ENCODE measurements at regions not wholly inside any gene's neighbourhood (a gene's known extent, or its start where the extent isn't known, plus 50 kb on each side); places are given as distances from the start of the nearest gene placed in this dataset.

GRCh38 chr7:81433692-81434331, 336.0 kb downstream of the HGF start:
- WGBS, 2 experiments (ENCODE audit: extremely low coverage in 1 of 2, insufficient coverage in 1 of 2, insufficient read length in 1 of 2, insufficient replicate concordance in 2 of 2, low coverage in 1 of 2, low lambda C conversion rate in 2 of 2, missing lambda C conversion rate in 1 of 2), result 87% methylated on average over 3 of the region's 3 CpGs; no CpG with 5 or more reads in 1 of the 2 experiments
- H3K27me3 ChIP-seq (replicated peaks in 1 of 4; ENCODE audit: control insufficient read depth in 3 of 4, extremely low read depth in 1 of 4, insufficient read depth in 3 of 4, low read length in 3 of 4), result no peaks in the 10 kb centered on the region
- H3K23me2 ChIP-seq (ENCODE audit: low read depth, low read length), result no peaks in the 10 kb centered on the region
- no peak for TF ChIP-seq RNF2 (IDR thresholded peaks at IDR 0.05; ENCODE audit: borderline replicate concordance, low read depth, low read length, missing control alignments, poor library complexity, severe bottlenecking)
- TF ChIP-seq RXRA (IDR thresholded peaks at IDR 0.05; ENCODE audit: insufficient read depth, low read depth, low read length), result no peak
- no peak for TF ChIP-seq ZNF274 (IDR thresholded peaks at IDR 0.05; ENCODE audit: borderline replicate concordance, extremely low read depth, low read length)
- TF ChIP-seq SP1 (IDR thresholded peaks at IDR 0.05; ENCODE audit: low read depth, low read length), result no peak
- no peak for TF ChIP-seq YY1 (IDR thresholded peaks at IDR 0.05; ENCODE audit: low read depth, low read length)
- no peak for TF ChIP-seq GTF2F1 (IDR thresholded peaks at IDR 0.05; ENCODE audit: borderline replicate concordance, low read depth, low read length)
- H3K18ac ChIP-seq (ENCODE audit: extremely low read depth, low read length), result no peak overlapping the region
- no peak for FAIRE-seq
- H2AK5ac ChIP-seq (ENCODE audit: low read depth, low read length), result no peak overlapping the region
- H3K4me2 ChIP-seq (ENCODE audit: insufficient read depth in 1 of 2, low read depth in 2 of 2, low read length in 2 of 2), result no peak overlapping the region
- H2AFZ ChIP-seq (ENCODE audit: low read length), result no peak overlapping the region
- CTCF ChIA-PET (ENCODE audit: partially characterized antibody), result interaction anchor here (0.5 to 1.2 kb wide), 4 partner anchors 16 to 203 kb away, joined by 3 read pairs; no protein-coding TSS in a partner anchor
- no peak overlapping the region for H3K4ac ChIP-seq (replicated peaks; ENCODE audit: insufficient read length, low read depth, low read length)
- H2BK5ac ChIP-seq (ENCODE audit: low read depth, low read length), result no peak overlapping the region
- DNase-seq (ENCODE audit: low read depth in 1 of 2, low spot score in 2 of 2), result no peak
- no peak overlapping the region for H2BK20ac ChIP-seq (ENCODE audit: low read length)
- no peak overlapping the region for H4K8ac ChIP-seq (ENCODE audit: extremely low read depth, insufficient read depth, low read length)
- H2BK120ac ChIP-seq (replicated peaks; ENCODE audit: low read depth, low read length), result no peak overlapping the region
- H3K79me2 ChIP-seq (ENCODE audit: control insufficient read depth in 1 of 2, insufficient read depth in 2 of 2, low read length in 2 of 2), result no peaks in the 10 kb centered on the region
- H3K27ac ChIP-seq (ENCODE audit: low read depth, low read length), result no peak overlapping the region
- no peaks in the 10 kb centered on the region for H3K79me1 ChIP-seq (ENCODE audit: low read depth, low read length)
- no peaks in the 10 kb centered on the region for H3K36me3 ChIP-seq (ENCODE audit: control insufficient read depth in 2 of 4, insufficient read depth in 4 of 4, low read length in 3 of 4)
- H2BK12ac ChIP-seq (ENCODE audit: low read depth, low read length), result no peak overlapping the region
- H4K91ac ChIP-seq (replicated peaks; ENCODE audit: insufficient read length, low read length), result no peak overlapping the region
- H3K4me3 ChIP-seq (ENCODE audit: extremely low read depth in 1 of 4, insufficient read depth in 2 of 4, low read depth in 3 of 4, low read length in 4 of 4), result no peak overlapping the region
- H3K56ac ChIP-seq (replicated peaks; ENCODE audit: insufficient read length, low read depth, low read length), result no peak overlapping the region
- POLR2A ChIA-PET (ENCODE audit: partially characterized antibody), result no interaction called here
- H3K23ac ChIP-seq (ENCODE audit: insufficient read length), result no peak overlapping the region
- no peak overlapping the region for H3K9ac ChIP-seq (replicated peaks in 1 of 4; ENCODE audit: extremely low read depth in 1 of 4, low read depth in 3 of 4, low read length in 3 of 4)
- no peaks in the 10 kb centered on the region for H3K4me1 ChIP-seq (replicated peaks in 1 of 4; ENCODE audit: control insufficient read depth in 3 of 4, insufficient read depth in 4 of 4, low read length in 3 of 4)
- H2BK15ac ChIP-seq (ENCODE audit: low read length), result no peak overlapping the region
- H4K5ac ChIP-seq (ENCODE audit: insufficient read length, low read depth, low read length), result no peak overlapping the region
- H3K14ac ChIP-seq (ENCODE audit: insufficient read length), result no peak overlapping the region
- no peaks in the 10 kb centered on the region for H4K20me1 ChIP-seq (replicated peaks in 1 of 2; ENCODE audit: control insufficient read depth in 1 of 2, insufficient read depth in 2 of 2, low read length in 2 of 2)
- peaks cover 0 to 5% of the 10 kb centered on the region in 2 experiments; a peak in 1 of 4 replicates for H3K9me3 ChIP-seq (ENCODE audit: insufficient read depth in 2 of 2, low read depth in 1 of 2, low read length in 1 of 2)
